ENCODE measurements at regions not wholly inside any gene's neighbourhood (a gene's known extent, or its start where the extent isn't known, plus 50 kb on each side); places are given as distances from the start of the nearest gene placed in this dataset.

GRCh38 chr10:130806426-130806825 lies 505.1 kb downstream of the TCERG1L start:
- no peaks in the 10 kb centered on the region for H3K27me3 ChIP-seq (ENCODE audit: control insufficient read depth in 3 of 3, insufficient read depth in 3 of 3, low read length in 2 of 3)
- TF ChIP-seq, protein P1, sequence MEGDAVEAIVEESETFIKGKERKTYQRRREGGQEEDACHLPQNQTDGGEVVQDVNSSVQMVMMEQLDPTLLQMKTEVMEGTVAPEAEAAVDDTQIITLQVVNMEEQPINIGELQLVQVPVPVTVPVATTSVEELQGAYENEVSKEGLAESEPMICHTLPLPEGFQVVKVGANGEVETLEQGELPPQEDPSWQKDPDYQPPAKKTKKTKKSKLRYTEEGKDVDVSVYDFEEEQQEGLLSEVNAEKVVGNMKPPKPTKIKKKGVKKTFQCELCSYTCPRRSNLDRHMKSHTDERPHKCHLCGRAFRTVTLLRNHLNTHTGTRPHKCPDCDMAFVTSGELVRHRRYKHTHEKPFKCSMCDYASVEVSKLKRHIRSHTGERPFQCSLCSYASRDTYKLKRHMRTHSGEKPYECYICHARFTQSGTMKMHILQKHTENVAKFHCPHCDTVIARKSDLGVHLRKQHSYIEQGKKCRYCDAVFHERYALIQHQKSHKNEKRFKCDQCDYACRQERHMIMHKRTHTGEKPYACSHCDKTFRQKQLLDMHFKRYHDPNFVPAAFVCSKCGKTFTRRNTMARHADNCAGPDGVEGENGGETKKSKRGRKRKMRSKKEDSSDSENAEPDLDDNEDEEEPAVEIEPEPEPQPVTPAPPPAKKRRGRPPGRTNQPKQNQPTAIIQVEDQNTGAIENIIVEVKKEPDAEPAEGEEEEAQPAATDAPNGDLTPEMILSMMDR (IDR thresholded peaks at IDR 0.05; ENCODE audit: control extremely low read depth, extremely low read depth), result no peak
- H3K4me3 ChIP-seq, result no peak overlapping the region
- H3K27ac ChIP-seq (ENCODE audit: low read depth in 1 of 2, low read length in 1 of 2), result no peak overlapping the region
- H3K4me1 ChIP-seq (ENCODE audit: control insufficient read depth in 5 of 5, insufficient read depth in 5 of 5, low read length in 5 of 5), result no peaks in the 10 kb centered on the region
- no peaks in the 10 kb centered on the region for H3K9me3 ChIP-seq (ENCODE audit: control insufficient read depth in 4 of 4, insufficient read depth in 3 of 4, low read length in 3 of 4)
- H3K36me3 ChIP-seq (ENCODE audit: control insufficient read depth in 4 of 4, insufficient read depth in 4 of 4, low read length in 4 of 4), result no peaks in the 10 kb centered on the region
- WGBS, 2 donors, result 90 to 91% methylated on average over 12 of the region's 12 CpGs
- DNase-seq (no peak), ATAC-seq (ENCODE audit: insufficient read depth, low FRiP score) (no peak)
- no peak overlapping the region for H3K9ac ChIP-seq (ENCODE audit: insufficient read depth in 1 of 2, low read length in 2 of 2)

- DNase-seq, result no peak
- H3K9me3 ChIP-seq (ENCODE audit: control insufficient read depth in 4 of 4, insufficient read depth in 3 of 4, low read length in 3 of 4), result no peaks in the 10 kb centered on the region
- H3K9ac ChIP-seq (ENCODE audit: insufficient read depth in 1 of 2, low read length in 2 of 2), result no peak overlapping the region
- WGBS, 2 donors, result 76 to 83% methylated on average over 5 of the region's 5 CpGs
- no peaks in the 10 kb centered on the region for H3K4me1 ChIP-seq (ENCODE audit: control insufficient read depth in 5 of 5, insufficient read depth in 5 of 5, low read length in 5 of 5)
- no peak for ATAC-seq (ENCODE audit: insufficient read depth, low FRiP score)
- TF ChIP-seq, protein P1 (IDR thresholded peaks at IDR 0.05; ENCODE audit: control extremely low read depth, extremely low read depth), result no peak
- no peaks in the 10 kb centered on the region for H3K36me3 ChIP-seq (ENCODE audit: control insufficient read depth in 4 of 4, insufficient read depth in 4 of 4, low read length in 4 of 4)
- H3K27ac ChIP-seq (ENCODE audit: low read depth in 1 of 2, low read length in 1 of 2), result no peak overlapping the region
- no peak overlapping the region for H3K4me3 ChIP-seq
- no peaks in the 10 kb centered on the region for H3K27me3 ChIP-seq (ENCODE audit: control insufficient read depth in 3 of 3, insufficient read depth in 3 of 3, low read length in 2 of 3)
Measured at GRCh38 chr10:130807096-130807495, 504.4 kb downstream of the TCERG1L start.

DNA sequence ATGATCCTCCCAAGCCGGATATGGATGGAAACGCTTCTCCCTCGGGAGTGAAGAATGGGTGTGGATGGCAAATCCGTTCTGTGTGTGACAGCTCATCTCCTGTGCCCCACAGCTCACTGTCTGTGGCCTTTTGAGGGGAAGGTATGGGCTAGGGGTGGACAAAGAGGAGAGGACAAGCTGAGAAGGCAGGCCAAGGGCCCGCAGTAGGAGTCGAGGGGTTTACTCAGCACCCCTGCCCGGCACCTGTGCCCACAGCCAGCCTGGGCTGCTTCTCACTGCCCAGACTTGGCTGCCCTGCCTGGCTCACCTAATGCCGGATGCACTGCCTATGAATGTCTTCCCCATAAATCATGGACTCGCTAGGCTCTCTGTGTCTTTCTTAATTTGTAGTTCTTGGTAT lies 503.8 kb downstream of the TCERG1L start:
- 64 to 82% methylated on average over 9 of the region's 9 CpGs for WGBS, 2 donors
- DNase-seq (no peak), ATAC-seq (ENCODE audit: insufficient read depth, low FRiP score) (no peak)
- H3K4me1 ChIP-seq (ENCODE audit: control insufficient read depth in 5 of 5, insufficient read depth in 5 of 5, low read length in 5 of 5), result no peaks in the 10 kb centered on the region
- H3K27ac ChIP-seq (ENCODE audit: low read depth in 1 of 2, low read length in 1 of 2), result no peak overlapping the region
- H3K36me3 ChIP-seq (ENCODE audit: control insufficient read depth in 4 of 4, insufficient read depth in 4 of 4, low read length in 4 of 4), result no peaks in the 10 kb centered on the region
- no peak overlapping the region for H3K4me3 ChIP-seq
- H3K9me3 ChIP-seq (ENCODE audit: control insufficient read depth in 4 of 4, insufficient read depth in 3 of 4, low read length in 3 of 4), result no peaks in the 10 kb centered on the region
- H3K9ac ChIP-seq (ENCODE audit: insufficient read depth in 1 of 2, low read length in 2 of 2), result no peak overlapping the region
- no peaks in the 10 kb centered on the region for H3K27me3 ChIP-seq (ENCODE audit: control insufficient read depth in 3 of 3, insufficient read depth in 3 of 3, low read length in 2 of 3)
- TF ChIP-seq, protein P1 (IDR thresholded peaks at IDR 0.05; ENCODE audit: control extremely low read depth, extremely low read depth), result no peak

- no peaks in the 10 kb centered on the region for H3K4me1 ChIP-seq (ENCODE audit: control insufficient read depth in 5 of 5, insufficient read depth in 5 of 5, low read length in 5 of 5)
- H3K9me3 ChIP-seq (ENCODE audit: control insufficient read depth in 4 of 4, insufficient read depth in 3 of 4, low read length in 3 of 4), result no peaks in the 10 kb centered on the region
- no peak overlapping the region for H3K4me3 ChIP-seq
- H3K9ac ChIP-seq (ENCODE audit: insufficient read depth in 1 of 2, low read length in 2 of 2), result no peak overlapping the region
- DNase-seq (no peak), ATAC-seq (ENCODE audit: insufficient read depth, low FRiP score) (no peak)
- TF ChIP-seq, protein P1 (IDR thresholded peaks at IDR 0.05; ENCODE audit: control extremely low read depth, extremely low read depth), result no peak
- H3K27me3 ChIP-seq (ENCODE audit: control insufficient read depth in 3 of 3, insufficient read depth in 3 of 3, low read length in 2 of 3), result no peaks in the 10 kb centered on the region
- WGBS, 2 donors, result 85 to 90% methylated on average over 5 of the region's 5 CpGs
- H3K36me3 ChIP-seq (ENCODE audit: control insufficient read depth in 4 of 4, insufficient read depth in 4 of 4, low read length in 4 of 4), result no peaks in the 10 kb centered on the region
- no peak overlapping the region for H3K27ac ChIP-seq (ENCODE audit: low read depth in 1 of 2, low read length in 1 of 2)
Measured at GRCh38 chr10:130808243-130808642, 503.3 kb downstream of the TCERG1L start.
